ENCODE measurements at regions not wholly inside any gene's neighbourhood (a gene's known extent, or its start where the extent isn't known, plus 50 kb on each side); places are given as distances from the start of the nearest gene placed in this dataset.
"Not testable (repeated sequence)": the region's sequence is repeated elsewhere in the genome, so short reads cannot be mapped to it uniquely, and the experiment has no call there.

DNA sequence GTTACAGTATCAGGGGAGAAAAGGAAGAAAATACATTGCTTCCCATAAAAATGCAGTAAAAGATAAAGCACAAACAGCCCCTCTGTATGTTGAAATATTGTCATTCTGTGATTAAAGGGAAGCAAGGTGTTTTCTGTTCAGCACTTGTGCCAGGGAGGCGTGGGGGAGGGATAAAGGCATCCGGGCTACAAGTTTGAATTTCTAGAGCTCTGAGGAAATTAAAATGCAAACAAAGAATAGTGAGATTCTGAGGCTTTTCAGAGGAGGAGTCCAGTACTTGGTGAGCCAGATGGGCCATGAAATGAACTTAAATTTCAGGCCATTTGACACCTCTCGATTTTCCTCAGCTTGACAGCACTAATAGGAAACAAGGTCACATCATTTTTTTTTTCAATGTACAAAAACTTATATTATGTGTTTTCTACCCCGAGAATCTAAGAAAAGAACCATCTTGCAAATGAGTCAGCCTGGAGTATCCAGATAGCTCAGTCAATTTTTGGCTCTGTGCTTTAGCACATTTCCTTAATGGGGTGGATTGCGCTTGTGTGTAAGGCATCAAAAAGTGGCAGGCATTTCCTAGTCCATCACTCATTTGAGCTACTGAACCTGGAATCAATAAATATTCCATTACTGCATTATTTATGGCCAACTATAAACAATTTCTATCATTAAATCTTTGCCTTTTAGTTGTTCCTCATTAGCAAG is 640.8 kb upstream of the TBL1XR1 start:
- H3K36me3 ChIP-seq (ENCODE audit: control insufficient read depth in 3 of 3, insufficient read depth in 3 of 3, low read length in 3 of 3), result no peaks in the 10 kb centered on the region
- H3K4me3 ChIP-seq (ENCODE audit: low read length in 3 of 3), result no peak overlapping the region
- no peaks in the 10 kb centered on the region for H3K27me3 ChIP-seq (ENCODE audit: control insufficient read depth in 3 of 3, insufficient read depth in 3 of 3, low read length in 3 of 3)
- no peaks in the 10 kb centered on the region for H3K9me3 ChIP-seq (ENCODE audit: control insufficient read depth in 3 of 3, low read length in 3 of 3)
- no peak overlapping the region for H3K27ac ChIP-seq (ENCODE audit: low read depth, low read length)
- no peak overlapping the region for H3K9ac ChIP-seq (ENCODE audit: low read depth in 1 of 3, low read length in 3 of 3)
- H3K4me1 ChIP-seq (ENCODE audit: control insufficient read depth in 3 of 3, insufficient read depth in 3 of 3, low read length in 3 of 3), result no peaks in the 10 kb centered on the region

DNA sequence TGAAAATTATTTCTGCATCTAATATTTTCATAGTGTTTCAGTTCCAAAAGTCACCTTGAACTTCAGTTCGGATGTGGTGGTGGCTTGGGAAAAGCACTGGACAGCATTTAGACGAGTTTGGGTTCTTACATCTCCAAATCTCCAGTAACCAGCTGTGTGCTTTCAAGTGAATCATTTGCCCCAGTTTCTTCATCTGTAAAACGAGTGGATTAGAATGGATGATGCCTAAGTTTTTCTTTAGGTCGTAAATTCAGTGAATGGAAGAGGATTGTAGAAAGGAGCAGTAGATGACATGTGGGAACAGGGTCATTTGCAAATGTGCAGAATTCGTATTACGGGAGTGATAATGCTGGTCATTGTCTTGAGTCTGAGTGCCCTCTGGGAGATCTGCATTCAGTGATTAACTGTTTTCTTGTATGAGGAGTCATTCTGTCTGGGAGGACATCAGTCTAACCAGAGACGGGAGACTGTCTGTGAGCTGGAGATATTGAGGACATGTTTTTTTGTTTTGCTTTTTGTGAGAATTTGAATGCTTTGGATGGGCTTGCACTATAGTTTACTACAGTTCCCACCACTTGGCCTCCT is 641.6 kb upstream of the TBL1XR1 start:
- H3K27ac ChIP-seq (ENCODE audit: low read depth, low read length), result no peak overlapping the region
- no peaks in the 10 kb centered on the region for H3K9me3 ChIP-seq (ENCODE audit: control insufficient read depth in 3 of 3, low read length in 3 of 3)
- H3K4me1 ChIP-seq (ENCODE audit: control insufficient read depth in 3 of 3, insufficient read depth in 3 of 3, low read length in 3 of 3), result no peaks in the 10 kb centered on the region
- H3K36me3 ChIP-seq (ENCODE audit: control insufficient read depth in 3 of 3, insufficient read depth in 3 of 3, low read length in 3 of 3), result no peaks in the 10 kb centered on the region
- H3K9ac ChIP-seq (ENCODE audit: low read depth in 1 of 3, low read length in 3 of 3), result no peak overlapping the region
- no peak overlapping the region for H3K4me3 ChIP-seq (ENCODE audit: low read length in 3 of 3)
- no peaks in the 10 kb centered on the region for H3K27me3 ChIP-seq (ENCODE audit: control insufficient read depth in 3 of 3, insufficient read depth in 3 of 3, low read length in 3 of 3)

DNA sequence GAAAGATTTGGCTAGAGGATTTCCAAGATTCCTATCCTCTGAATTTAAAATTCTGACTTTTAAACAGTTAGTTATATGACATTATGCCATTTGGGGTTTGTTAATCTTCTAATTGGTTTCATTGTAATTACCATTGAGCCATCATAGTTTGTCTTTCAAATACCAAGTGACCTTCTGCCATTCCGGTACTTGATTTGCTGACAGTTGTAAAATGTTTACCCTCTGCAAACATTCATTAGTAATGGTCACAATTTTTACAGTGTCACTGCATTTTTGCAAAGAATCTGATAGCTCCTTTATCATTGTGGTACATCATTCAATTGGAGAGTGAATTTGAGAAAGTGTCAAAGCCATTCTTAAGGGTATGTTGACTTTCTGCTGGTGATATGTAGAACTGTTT is 645.0 kb upstream of the TBL1XR1 start:
- no peaks in the 10 kb centered on the region for H3K36me3 ChIP-seq (ENCODE audit: control insufficient read depth in 3 of 3, insufficient read depth in 3 of 3, low read length in 3 of 3)
- no peak overlapping the region for H3K9ac ChIP-seq (ENCODE audit: low read depth in 1 of 3, low read length in 3 of 3)
- H3K27me3 ChIP-seq (ENCODE audit: control insufficient read depth in 3 of 3, insufficient read depth in 3 of 3, low read length in 3 of 3), result no peaks in the 10 kb centered on the region
- no peaks in the 10 kb centered on the region for H3K9me3 ChIP-seq (ENCODE audit: control insufficient read depth in 3 of 3, low read length in 3 of 3)
- H3K27ac ChIP-seq (ENCODE audit: low read depth, low read length), result no peak overlapping the region
- no peaks in the 10 kb centered on the region for H3K4me1 ChIP-seq (ENCODE audit: control insufficient read depth in 3 of 3, insufficient read depth in 3 of 3, low read length in 3 of 3)
- no peak overlapping the region for H3K4me3 ChIP-seq (ENCODE audit: low read length in 3 of 3)

DNA sequence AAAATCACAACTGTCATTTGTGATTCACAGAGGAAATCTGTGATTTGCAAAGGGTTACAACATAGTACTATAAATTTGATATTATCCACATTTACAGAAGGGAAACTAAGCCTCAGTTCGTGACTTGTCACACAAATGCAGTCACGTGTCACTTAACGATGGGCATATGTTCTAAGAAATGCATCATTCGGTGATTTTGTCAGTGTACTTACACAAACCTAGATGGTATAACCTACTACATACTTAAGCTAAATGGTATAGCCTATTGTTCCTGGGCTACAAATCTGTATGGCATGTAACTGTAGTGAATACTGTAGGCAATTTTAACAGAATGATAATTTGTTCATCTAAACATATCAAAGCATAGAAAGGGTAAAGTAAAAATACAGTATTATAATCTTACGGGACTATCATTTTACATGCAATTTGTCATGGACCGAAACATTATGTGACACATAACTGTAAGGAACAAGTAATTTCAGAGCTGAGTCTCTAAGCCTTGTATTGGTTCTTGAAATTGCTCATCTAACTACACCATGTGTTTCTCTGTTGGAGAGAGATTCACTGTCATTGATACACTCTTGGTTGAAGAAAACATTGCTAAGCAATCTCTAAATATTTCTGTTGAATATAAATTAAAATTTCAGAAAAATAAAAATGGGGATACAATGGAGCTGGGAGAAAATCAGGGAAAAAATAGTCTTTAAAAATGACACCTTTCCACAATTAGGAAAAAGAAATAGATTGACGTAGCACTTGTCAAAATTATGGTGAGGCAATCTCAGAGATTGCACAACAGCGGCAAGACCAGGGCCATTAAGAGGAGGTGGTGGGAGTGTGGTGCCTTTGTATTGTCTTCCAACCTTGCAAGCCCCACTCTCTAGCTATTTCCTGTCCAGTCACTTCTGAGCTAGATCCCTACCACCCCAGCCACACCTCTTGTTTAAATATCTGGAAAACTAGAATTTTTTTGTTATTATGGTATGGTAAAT is 645.8 kb upstream of the TBL1XR1 start:
- Histone ChIP-seq H3K9ac (ENCODE audit: low read depth in 1 of 3, low read length in 3 of 3) (no peak overlapping the region), H3K27ac (ENCODE audit: low read depth, low read length) (no peak overlapping the region), H3K27me3 (ENCODE audit: control insufficient read depth in 3 of 3, insufficient read depth in 3 of 3, low read length in 3 of 3) (no peaks in the 10 kb centered on the region), H3K4me3 (ENCODE audit: low read length in 3 of 3) (no peak overlapping the region), H3K4me1 (ENCODE audit: control insufficient read depth in 3 of 3, insufficient read depth in 3 of 3, low read length in 3 of 3) (no peaks in the 10 kb centered on the region), H3K9me3 (ENCODE audit: control insufficient read depth in 3 of 3, low read length in 3 of 3) (no peaks in the 10 kb centered on the region), H3K36me3 (ENCODE audit: control insufficient read depth in 3 of 3, insufficient read depth in 3 of 3, low read length in 3 of 3) (no peaks in the 10 kb centered on the region)

DNA sequence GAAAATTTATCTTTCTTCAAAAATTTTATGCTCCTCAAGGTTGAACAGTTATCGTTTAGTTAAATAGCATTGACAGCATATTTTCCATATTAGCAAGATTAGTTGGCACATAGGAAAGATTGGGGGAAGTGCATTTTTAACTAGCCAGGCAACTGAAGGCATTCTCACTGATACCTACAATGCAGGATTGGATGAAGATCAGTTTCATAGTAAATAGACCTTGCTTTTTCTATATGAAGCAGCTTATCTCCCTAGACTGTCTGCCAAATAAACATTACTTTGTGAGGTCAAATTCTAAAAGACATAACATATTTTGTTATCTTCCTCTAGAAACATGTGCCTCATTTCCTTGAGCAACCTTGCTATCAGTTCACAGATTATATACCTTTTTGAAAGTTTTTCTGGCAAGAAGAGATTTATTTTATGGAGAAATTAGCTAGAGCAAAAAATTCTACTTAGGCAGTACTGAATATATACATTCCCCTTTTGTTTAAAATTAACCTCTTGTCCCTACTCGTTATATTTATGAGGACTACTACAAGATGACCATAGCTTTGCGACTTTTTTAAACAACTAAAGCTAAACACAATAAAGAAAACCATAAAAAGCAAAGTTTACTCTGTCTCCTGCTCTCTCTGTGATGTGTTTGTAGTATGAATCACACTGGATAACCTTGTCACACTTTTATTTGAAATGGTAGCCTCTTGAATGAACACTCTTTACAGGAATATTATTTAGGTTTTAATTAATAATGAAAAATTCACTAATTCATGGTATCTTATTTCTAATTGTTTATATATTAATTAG is 654.9 kb upstream of the TBL1XR1 start:
- no peaks in the 10 kb centered on the region for H3K9me3 ChIP-seq (ENCODE audit: control insufficient read depth in 3 of 3, low read length in 3 of 3)
- H3K4me3 ChIP-seq (ENCODE audit: low read length in 3 of 3), result no peak overlapping the region
- no peaks in the 10 kb centered on the region for H3K36me3 ChIP-seq (ENCODE audit: control insufficient read depth in 3 of 3, insufficient read depth in 3 of 3, low read length in 3 of 3)
- no peaks in the 10 kb centered on the region for H3K4me1 ChIP-seq (ENCODE audit: control insufficient read depth in 3 of 3, insufficient read depth in 3 of 3, low read length in 3 of 3)
- H3K27ac ChIP-seq (ENCODE audit: low read depth, low read length), result no peak overlapping the region
- no peak overlapping the region for H3K9ac ChIP-seq (ENCODE audit: low read depth in 1 of 3, low read length in 3 of 3)
- H3K27me3 ChIP-seq (ENCODE audit: control insufficient read depth in 3 of 3, insufficient read depth in 3 of 3, low read length in 3 of 3), result no peaks in the 10 kb centered on the region

DNA sequence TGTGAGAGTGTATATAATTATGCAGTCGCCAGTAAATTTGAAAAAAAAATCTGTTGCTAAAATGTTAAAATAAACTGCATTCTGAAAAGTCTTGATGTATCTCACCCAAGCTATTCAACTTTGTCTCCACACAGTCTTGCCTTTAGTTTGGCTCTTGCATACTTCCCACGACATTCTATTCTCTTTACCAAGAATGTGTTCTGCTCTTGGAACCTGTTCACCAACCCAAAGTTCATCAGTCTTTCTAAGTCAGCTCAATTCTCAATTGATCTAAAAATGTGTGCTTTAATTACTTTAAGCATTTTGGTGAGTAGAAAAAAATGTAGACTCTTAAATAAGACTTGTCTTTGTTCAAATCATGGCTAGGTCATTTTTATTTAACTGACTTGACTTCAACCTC is 657.7 kb upstream of the TBL1XR1 start:
- H3K36me3 ChIP-seq (ENCODE audit: control insufficient read depth in 3 of 3, insufficient read depth in 3 of 3, low read length in 3 of 3), result no peaks in the 10 kb centered on the region
- no peak overlapping the region for H3K27ac ChIP-seq (ENCODE audit: low read depth, low read length)
- no peak overlapping the region for H3K4me3 ChIP-seq (ENCODE audit: low read length in 3 of 3)
- H3K9ac ChIP-seq (ENCODE audit: low read depth in 1 of 3, low read length in 3 of 3), result no peak overlapping the region
- no peaks in the 10 kb centered on the region for H3K4me1 ChIP-seq (ENCODE audit: control insufficient read depth in 3 of 3, insufficient read depth in 3 of 3, low read length in 3 of 3)
- H3K27me3 ChIP-seq (ENCODE audit: control insufficient read depth in 3 of 3, insufficient read depth in 3 of 3, low read length in 3 of 3), result no peaks in the 10 kb centered on the region
- no peaks in the 10 kb centered on the region for H3K9me3 ChIP-seq (ENCODE audit: control insufficient read depth in 3 of 3, low read length in 3 of 3)

DNA sequence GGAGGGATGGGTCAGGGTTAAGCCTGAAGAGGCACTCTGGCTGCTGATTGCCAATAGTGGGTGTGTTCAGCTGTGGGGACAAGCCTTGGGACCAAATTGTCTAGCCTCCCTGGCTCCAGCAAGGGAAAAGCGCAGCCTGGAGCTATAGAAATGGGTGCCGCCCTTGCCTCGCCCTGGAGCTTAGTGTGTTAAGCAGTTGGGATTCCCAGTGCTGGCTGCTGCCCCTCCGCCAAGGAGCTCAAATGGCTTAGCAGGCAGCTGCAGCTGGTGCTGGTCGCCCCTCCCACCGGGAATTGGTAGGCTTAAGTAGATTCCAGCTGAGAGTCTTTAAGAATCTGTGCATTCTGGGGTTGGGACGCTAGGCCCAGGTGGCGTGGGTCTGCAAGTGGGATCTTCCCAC is 662.9 kb upstream of the TBL1XR1 start:
- H3K27ac ChIP-seq (ENCODE audit: low read depth, low read length), result no peak overlapping the region
- peaks cover 0 to 2% (median 0%) of the 10 kb centered on the region in 3 donors for H3K9me3 ChIP-seq (ENCODE audit: control insufficient read depth in 3 of 3, low read length in 3 of 3)

DNA sequence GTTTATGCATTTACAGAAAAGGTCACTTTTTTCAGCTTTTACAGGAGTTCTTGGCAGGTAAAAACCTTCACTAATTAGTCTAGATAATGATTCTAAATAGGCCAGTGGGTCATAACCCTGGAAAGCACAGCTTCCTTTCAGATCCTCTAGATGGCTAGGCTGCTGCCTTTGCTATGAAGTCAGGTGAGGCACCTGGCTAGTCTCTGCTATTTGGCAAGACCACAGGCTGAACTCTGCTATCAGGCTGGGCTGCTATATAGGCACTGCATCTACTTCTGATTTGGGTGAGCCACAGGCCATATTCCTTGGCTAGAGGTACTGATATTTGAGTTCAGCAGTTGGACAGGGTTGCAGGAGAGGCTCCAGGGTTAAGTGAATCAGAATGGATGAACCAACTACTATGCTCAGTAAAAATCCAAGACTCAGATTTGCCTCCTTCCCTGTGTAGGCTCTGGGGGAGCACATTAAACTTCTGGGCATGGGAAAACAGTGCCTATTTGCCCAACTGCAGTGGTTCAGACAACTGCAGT is 665.7 kb upstream of the TBL1XR1 start:
- H3K9ac ChIP-seq (ENCODE audit: low read depth in 1 of 3, low read length in 3 of 3), result no peak overlapping the region

More for the DNA sequence above, 662.9 kb upstream of the TBL1XR1 start:
- Histone ChIP-seq H3K9ac (ENCODE audit: low read depth in 1 of 3, low read length in 3 of 3) (no peak overlapping the region), H3K36me3 (ENCODE audit: control insufficient read depth in 3 of 3, insufficient read depth in 3 of 3, low read length in 3 of 3) (no peaks in the 10 kb centered on the region), H3K4me1 (ENCODE audit: control insufficient read depth in 3 of 3, insufficient read depth in 3 of 3, low read length in 3 of 3) (no peaks in the 10 kb centered on the region), H3K4me3 (ENCODE audit: low read length in 3 of 3) (no peak overlapping the region), H3K27me3 (ENCODE audit: control insufficient read depth in 3 of 3, insufficient read depth in 3 of 3, low read length in 3 of 3) (no peaks in the 10 kb centered on the region)

DNA sequence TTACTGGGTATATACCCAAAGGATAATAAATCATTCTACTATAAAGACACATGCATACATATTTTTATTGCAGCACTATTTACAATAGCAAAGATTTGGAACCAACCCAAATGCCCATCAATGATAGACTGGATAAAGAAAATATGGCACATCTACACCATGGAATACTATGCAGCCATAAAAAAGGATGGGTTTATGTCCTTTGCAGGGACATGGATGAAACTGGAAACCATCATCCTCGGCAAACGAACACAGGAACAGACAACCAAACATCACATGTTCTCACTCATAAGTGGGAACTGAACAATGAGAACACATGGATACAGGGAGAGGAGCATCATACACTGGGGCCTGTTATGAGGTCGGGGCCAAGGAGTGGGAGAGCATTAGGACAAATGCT is 665.0 kb upstream of the KCNMB2 start:
- H3K4me3 ChIP-seq (ENCODE audit: low read length in 3 of 3); H3K27me3 ChIP-seq (ENCODE audit: control insufficient read depth in 3 of 3, insufficient read depth in 3 of 3, low read length in 3 of 3); H3K36me3 ChIP-seq (ENCODE audit: control insufficient read depth in 3 of 3, insufficient read depth in 3 of 3, low read length in 3 of 3); H3K9ac ChIP-seq (ENCODE audit: low read depth in 1 of 3, low read length in 3 of 3); H3K4me1 ChIP-seq (ENCODE audit: control insufficient read depth in 3 of 3, insufficient read depth in 3 of 3, low read length in 3 of 3); H3K9me3 ChIP-seq (ENCODE audit: control insufficient read depth in 3 of 3, low read length in 3 of 3); H3K27ac ChIP-seq (ENCODE audit: low read depth, low read length): not testable (repeated sequence)

More for the DNA sequence above, 665.7 kb upstream of the TBL1XR1 start:
- no peaks in the 10 kb centered on the region for H3K4me1 ChIP-seq (ENCODE audit: control insufficient read depth in 3 of 3, insufficient read depth in 3 of 3, low read length in 3 of 3)
- peaks cover 0 to 2% (median 0%) of the 10 kb centered on the region in 3 donors for H3K9me3 ChIP-seq (ENCODE audit: control insufficient read depth in 3 of 3, low read length in 3 of 3)
- H3K27me3 ChIP-seq (ENCODE audit: control insufficient read depth in 3 of 3, insufficient read depth in 3 of 3, low read length in 3 of 3), result no peaks in the 10 kb centered on the region
- H3K36me3 ChIP-seq (ENCODE audit: control insufficient read depth in 3 of 3, insufficient read depth in 3 of 3, low read length in 3 of 3), result no peaks in the 10 kb centered on the region
- no peak overlapping the region for H3K4me3 ChIP-seq (ENCODE audit: low read length in 3 of 3)
- H3K27ac ChIP-seq (ENCODE audit: low read depth, low read length), result no peak overlapping the region

Data from skeletal muscle tissue (tissue), 3 donors.